BJ (cell line): ENCODE measurements at regions not wholly inside any gene's neighbourhood (a gene's known extent, or its start where the extent isn't known, plus 50 kb on each side); places are given as distances from the start of the nearest gene placed in this dataset.

Experiments used
- CTCF ChIA-PET: fragments of 350-600 bp; formaldehyde crosslinking; extraction: SDS; loops from one replicate; lab custom pipeline; 2021; ENCODE audit warnings: antibody characterized with exemption, inconsistent platforms; lab: Yijun Ruan, JAX
- POLR2A ChIA-PET: fragments of 300-600 bp; sonication (Branson Sonifier 250); formaldehyde crosslinking; extraction: SDS; loops from one replicate; lab custom pipeline; 2021; ENCODE audit warnings: antibody characterized with exemption; lab: Charles Lee
- DNase-seq: peaks from one replicate; pipeline ENCODE4 v3.0.0-alpha.2; 2011; ENCODE audit warnings: low read depth
- H3K27me3 ChIP-seq: 2 replicates; pipeline ENCODE4 v1.6.0; 2011; ENCODE audit warnings: low read length; ENCODE audit not compliant: control insufficient read depth, insufficient read depth
- H3K36me3 ChIP-seq: 2 replicates; pipeline ENCODE4 v1.5.1; 2011; ENCODE audit warnings: low read length; ENCODE audit not compliant: control insufficient read depth, insufficient read depth
- H3K4me3 ChIP-seq: 2 replicates; pipeline ENCODE4 v1.5.1; 2011; ENCODE audit warnings: low read depth, mild to moderate bottlenecking, control low read depth, low read length
- CTCF ChIP-seq: IDR thresholded peaks from 2 replicates; pipeline ENCODE4 v1.5.1; 2011; ENCODE audit warnings: low read depth, mild to moderate bottlenecking, control low read depth, inconsistent platforms, low read length, moderate library complexity; ENCODE audit not compliant: insufficient read depth

GRCh38 chr6:23213651-23214050 lies 644.3 kb downstream of the HDGFL1 start:
- Histone ChIP-seq H3K4me3 (no peak overlapping the region), H3K27me3 (no peaks in the 10 kb centered on the region), H3K36me3 (no peaks in the 10 kb centered on the region)
- CTCF ChIA-PET = no interaction called here
- no peak for DNase-seq
- POLR2A ChIA-PET = no interaction called here
- no peak for TF ChIP-seq CTCF

GRCh38 chr6:23218751-23219150 lies 649.4 kb downstream of the HDGFL1 start:
- ChIA-PET CTCF (no interaction called here), POLR2A (no interaction called here)
- no peak overlapping the region for H3K4me3 ChIP-seq
- no peak for TF ChIP-seq CTCF
- no peaks in the 10 kb centered on the region for H3K36me3 ChIP-seq
- DNase-seq = no peak
- H3K27me3 ChIP-seq = no peaks in the 10 kb centered on the region

- no peaks in the 10 kb centered on the region for H3K27me3 ChIP-seq
- POLR2A ChIA-PET = no interaction called here
- CTCF ChIA-PET = no interaction called here
- H3K36me3 ChIP-seq = no peaks in the 10 kb centered on the region
- no peak for TF ChIP-seq CTCF
- no peak for DNase-seq
- no peak overlapping the region for H3K4me3 ChIP-seq
These were observed 653.4 kb downstream of the HDGFL1 start for GRCh38 chr6:23222724-23223123.

GRCh38 chr6:23224540-23224939 lies 655.2 kb downstream of the HDGFL1 start:
- no peaks in the 10 kb centered on the region for H3K27me3 ChIP-seq
- no peak for DNase-seq
- ChIA-PET CTCF (no interaction called here), POLR2A (no interaction called here)
- H3K4me3 ChIP-seq = no peak overlapping the region
- no peak for TF ChIP-seq CTCF
- H3K36me3 ChIP-seq = no peaks in the 10 kb centered on the region

- no peak overlapping the region for H3K4me3 ChIP-seq
- no peak for DNase-seq
- ChIA-PET POLR2A (no interaction called here), CTCF (interaction anchor here (1.1 kb wide), 1 partner anchor 406 kb away, joined by 3 read pairs; no protein-coding TSS in a partner anchor)
- TF ChIP-seq CTCF = no peak
- H3K27me3 ChIP-seq = no peaks in the 10 kb centered on the region
- H3K36me3 ChIP-seq = no peaks in the 10 kb centered on the region
These were observed 659.2 kb downstream of the HDGFL1 start for GRCh38 chr6:23228439-23229024.
